ENCODE measurements at regions not wholly inside any gene's neighbourhood (a gene's known extent, or its start where the extent isn't known, plus 50 kb on each side); places are given as distances from the start of the nearest gene placed in this dataset.
A peak's percentile ranks its signal among the peaks of the same experiment; 100 is the strongest.
"Not testable (repeated sequence)": the region's sequence is repeated elsewhere in the genome, so short reads cannot be mapped to it uniquely, and the experiment has no call there.

DNA sequence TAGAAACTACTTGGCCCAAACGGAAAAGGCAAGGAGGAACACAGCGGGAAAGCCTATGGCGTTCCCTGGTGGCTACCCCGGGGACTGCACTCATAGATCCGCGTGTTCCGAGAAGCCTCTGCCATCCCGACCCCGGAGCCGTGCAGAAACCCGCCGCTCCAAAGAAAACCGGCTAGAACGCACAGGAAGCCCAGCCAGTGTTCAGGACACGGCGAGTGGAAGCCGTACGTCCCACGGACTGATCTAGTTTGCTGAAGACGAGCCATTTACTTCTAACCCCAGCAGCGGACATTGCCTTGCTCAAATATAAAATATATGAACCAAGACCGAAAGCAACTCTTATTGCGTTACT lies 215.0 kb upstream of the NOTCH2NLA start:
- TF ChIP-seq, protein P1, sequence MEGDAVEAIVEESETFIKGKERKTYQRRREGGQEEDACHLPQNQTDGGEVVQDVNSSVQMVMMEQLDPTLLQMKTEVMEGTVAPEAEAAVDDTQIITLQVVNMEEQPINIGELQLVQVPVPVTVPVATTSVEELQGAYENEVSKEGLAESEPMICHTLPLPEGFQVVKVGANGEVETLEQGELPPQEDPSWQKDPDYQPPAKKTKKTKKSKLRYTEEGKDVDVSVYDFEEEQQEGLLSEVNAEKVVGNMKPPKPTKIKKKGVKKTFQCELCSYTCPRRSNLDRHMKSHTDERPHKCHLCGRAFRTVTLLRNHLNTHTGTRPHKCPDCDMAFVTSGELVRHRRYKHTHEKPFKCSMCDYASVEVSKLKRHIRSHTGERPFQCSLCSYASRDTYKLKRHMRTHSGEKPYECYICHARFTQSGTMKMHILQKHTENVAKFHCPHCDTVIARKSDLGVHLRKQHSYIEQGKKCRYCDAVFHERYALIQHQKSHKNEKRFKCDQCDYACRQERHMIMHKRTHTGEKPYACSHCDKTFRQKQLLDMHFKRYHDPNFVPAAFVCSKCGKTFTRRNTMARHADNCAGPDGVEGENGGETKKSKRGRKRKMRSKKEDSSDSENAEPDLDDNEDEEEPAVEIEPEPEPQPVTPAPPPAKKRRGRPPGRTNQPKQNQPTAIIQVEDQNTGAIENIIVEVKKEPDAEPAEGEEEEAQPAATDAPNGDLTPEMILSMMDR (IDR thresholded peaks at IDR 0.05): peak in 1 of 2 donors; percentile 16

DNA sequence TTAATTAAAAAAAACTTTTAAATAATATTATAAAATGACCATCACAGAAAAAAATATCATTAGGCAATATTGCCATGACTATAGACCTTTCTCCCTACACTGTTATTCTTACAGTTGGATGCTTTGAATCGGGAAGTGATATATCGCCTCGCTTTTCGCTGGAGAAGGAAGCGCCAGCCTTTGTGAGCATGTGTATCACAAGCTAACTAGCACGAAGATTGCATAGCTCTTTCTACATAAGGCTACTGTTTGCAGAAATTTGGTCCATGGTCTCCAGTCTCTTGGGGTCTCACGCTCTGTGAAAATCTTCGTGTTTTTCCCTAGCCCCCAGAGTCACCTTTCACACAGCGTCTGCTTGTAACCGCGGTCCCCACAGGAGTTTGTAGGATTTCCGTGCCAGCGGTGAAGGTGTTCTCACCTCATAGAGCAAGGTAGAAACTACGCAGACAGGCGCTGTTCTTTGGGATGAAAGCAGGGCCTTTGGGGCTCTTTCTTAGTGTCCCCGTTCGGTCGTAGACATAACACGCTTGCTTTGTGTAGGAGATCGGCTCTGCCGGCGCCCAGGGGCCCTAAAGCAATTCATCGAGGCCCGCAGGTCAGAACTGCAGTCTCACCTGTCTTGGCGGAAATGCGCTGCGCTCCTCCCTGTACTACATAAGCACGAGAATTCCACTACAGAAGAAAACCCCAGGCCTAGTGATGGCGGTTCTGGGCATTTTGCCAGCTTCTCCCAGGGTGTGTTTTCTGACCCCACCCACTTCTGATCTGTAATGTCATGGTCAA lies 214.5 kb upstream of the NOTCH2NLA start:
- not testable (repeated sequence) for H3K36me3 ChIP-seq; DNase-seq (ENCODE audit: low spot score); H3K27ac ChIP-seq; H3K9me3 ChIP-seq; H3K4me1 ChIP-seq; H3K4me3 ChIP-seq; H3K27me3 ChIP-seq

More for the DNA sequence above, 215.0 kb upstream of the NOTCH2NLA start:
- DNase-seq (ENCODE audit: low spot score): peak; percentile 66
- peak overlapping the region; percentile 33 to 43 for H3K4me3 ChIP-seq
- not testable (repeated sequence) for H3K4me1 ChIP-seq, H3K9me3 ChIP-seq, H3K27me3 ChIP-seq, H3K36me3 ChIP-seq, H3K27ac ChIP-seq

GRCh38 chr1:146438543-146438942 lies 209.7 kb upstream of the NOTCH2NLA start:
- H3K27ac ChIP-seq; H3K9me3 ChIP-seq; DNase-seq (ENCODE audit: low spot score); H3K4me1 ChIP-seq; H3K27me3 ChIP-seq; H3K4me3 ChIP-seq; H3K36me3 ChIP-seq: not testable (repeated sequence)

DNA sequence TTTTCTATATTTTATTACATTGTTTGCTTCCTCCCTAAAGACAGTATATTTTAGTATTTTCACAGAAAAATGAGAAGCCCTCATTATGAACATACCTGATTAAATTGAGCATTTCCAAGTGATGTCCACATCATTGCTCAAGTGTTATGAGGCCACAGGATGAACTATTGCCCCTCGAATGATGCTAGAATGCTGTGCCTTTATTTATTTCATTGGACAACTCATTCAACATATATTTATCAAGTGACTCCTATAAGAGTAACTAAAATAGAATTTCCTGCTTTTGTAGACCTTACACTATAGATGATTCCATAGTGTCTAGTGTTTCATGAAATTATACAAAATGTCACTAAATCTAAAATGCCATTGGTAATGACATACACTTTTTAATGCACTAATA lies 187.8 kb upstream of the NOTCH2NLA start:
- not testable (repeated sequence) for DNase-seq (ENCODE audit: low spot score); H3K36me3 ChIP-seq; H3K27ac ChIP-seq; H3K4me3 ChIP-seq; H3K27me3 ChIP-seq; H3K4me1 ChIP-seq; H3K9me3 ChIP-seq

- H3K4me1 ChIP-seq; H3K36me3 ChIP-seq; H3K9me3 ChIP-seq; DNase-seq (ENCODE audit: low spot score); H3K4me3 ChIP-seq; H3K27ac ChIP-seq; H3K27me3 ChIP-seq: not testable (repeated sequence)
Observed at GRCh38 chr1:146415017-146415416, 186.2 kb upstream of the NOTCH2NLA start.

GRCh38 chr1:146413911-146414310 lies 185.1 kb upstream of the NOTCH2NLA start:
- not testable (repeated sequence) for H3K4me3 ChIP-seq; H3K27ac ChIP-seq; DNase-seq (ENCODE audit: low spot score); H3K4me1 ChIP-seq; H3K36me3 ChIP-seq; H3K9me3 ChIP-seq; H3K27me3 ChIP-seq

DNA sequence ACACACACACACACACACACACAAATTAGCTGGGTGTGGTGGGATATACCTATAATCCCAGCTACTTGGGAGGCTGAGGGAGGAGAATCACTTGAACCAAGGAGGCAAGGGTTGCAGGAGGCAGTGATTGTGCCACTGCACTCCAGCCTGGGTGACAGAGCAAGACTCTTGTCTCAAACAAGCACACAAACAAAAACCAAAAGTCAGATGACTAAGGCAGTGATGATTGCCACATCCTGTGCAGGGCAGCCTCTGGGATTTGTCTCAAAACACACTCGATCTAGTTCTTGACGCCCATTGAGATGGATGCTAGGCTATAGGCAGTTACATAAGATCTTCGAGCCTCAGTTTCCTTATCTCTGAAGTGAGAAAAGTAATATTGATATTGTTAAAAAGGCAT lies 183.1 kb upstream of the NOTCH2NLA start:
- peak; percentile 59 for DNase-seq (ENCODE audit: low spot score)
- H3K27ac ChIP-seq, H3K4me3 ChIP-seq, H3K4me1 ChIP-seq, H3K27me3 ChIP-seq, H3K9me3 ChIP-seq, H3K36me3 ChIP-seq: not testable (repeated sequence)

DNA sequence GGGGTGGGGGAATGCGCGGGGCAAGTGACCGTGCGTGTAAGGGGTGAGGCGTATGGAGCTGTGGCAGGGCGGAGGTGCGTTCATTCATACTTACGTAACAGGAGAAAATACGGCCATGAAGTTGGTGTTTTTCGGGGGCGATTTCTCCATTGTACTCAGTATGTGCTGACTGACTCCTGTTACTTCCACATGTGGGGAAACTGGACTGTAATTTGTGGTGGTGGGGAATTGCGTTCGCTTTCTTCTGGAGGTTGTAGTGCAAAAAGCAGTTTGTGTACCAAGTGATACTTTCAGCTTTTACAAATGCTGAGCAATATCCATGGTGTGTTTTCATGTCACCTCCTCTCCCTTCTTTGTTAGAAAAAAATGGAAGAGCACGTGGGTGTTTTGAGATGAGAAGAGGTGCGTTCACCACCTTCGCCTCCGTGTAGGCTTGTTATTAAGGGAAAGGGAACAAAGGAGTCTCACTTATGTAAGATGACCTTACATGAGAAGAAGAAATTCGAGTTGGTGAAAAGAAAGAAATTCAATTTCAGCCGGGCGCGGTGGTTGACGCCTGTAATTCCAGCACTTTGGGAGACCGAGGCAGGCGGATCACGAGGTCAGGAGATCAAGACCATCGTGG lies 181.1 kb upstream of the NOTCH2NLA start:
- H3K4me1 ChIP-seq, H3K27me3 ChIP-seq, H3K36me3 ChIP-seq, H3K9me3 ChIP-seq: not testable (repeated sequence)
- Histone ChIP-seq H3K4me3 (peak overlapping the region; percentile 19 to 33), H3K27ac (peak overlapping the region; percentile 70 to 83)
- peak; percentile 74 for DNase-seq (ENCODE audit: low spot score)

- not testable (repeated sequence) for H3K27me3 ChIP-seq; DNase-seq (ENCODE audit: low spot score); H3K9me3 ChIP-seq; H3K36me3 ChIP-seq; H3K4me1 ChIP-seq
- H3K4me3 ChIP-seq: peak overlapping the region in 1 of 2 donors; percentile 33
- H3K27ac ChIP-seq: peak overlapping the region; percentile 48 to 70
Observed at GRCh38 chr1:146409116-146409801, 180.4 kb upstream of the NOTCH2NLA start.

Data from right atrium auricular region (tissue), 2 donors.